ENCODE measurements at regions not wholly inside any gene's neighbourhood (a gene's known extent, or its start where the extent isn't known, plus 50 kb on each side); places are given as distances from the start of the nearest gene placed in this dataset.

DNA sequence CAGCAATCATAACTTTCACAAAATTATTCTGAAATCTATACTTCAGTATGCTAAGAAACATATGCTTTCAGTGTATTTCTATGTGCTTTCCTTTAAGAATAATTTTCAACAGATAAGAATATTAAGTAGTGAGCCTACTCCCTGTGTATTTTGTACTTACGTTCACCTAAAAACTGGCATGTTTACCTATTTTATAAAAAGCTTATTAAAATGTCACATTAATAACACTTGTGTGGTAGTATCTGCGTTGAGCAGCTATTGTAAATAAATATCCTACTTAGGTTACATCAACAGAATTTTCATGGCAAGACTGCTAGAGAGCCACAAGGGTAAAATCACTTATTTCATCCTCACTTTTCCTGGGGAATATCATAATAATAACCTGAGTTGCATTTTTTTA is 113.4 kb upstream of the SLITRK5 start:
- TF ChIP-seq, protein P1, sequence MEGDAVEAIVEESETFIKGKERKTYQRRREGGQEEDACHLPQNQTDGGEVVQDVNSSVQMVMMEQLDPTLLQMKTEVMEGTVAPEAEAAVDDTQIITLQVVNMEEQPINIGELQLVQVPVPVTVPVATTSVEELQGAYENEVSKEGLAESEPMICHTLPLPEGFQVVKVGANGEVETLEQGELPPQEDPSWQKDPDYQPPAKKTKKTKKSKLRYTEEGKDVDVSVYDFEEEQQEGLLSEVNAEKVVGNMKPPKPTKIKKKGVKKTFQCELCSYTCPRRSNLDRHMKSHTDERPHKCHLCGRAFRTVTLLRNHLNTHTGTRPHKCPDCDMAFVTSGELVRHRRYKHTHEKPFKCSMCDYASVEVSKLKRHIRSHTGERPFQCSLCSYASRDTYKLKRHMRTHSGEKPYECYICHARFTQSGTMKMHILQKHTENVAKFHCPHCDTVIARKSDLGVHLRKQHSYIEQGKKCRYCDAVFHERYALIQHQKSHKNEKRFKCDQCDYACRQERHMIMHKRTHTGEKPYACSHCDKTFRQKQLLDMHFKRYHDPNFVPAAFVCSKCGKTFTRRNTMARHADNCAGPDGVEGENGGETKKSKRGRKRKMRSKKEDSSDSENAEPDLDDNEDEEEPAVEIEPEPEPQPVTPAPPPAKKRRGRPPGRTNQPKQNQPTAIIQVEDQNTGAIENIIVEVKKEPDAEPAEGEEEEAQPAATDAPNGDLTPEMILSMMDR (IDR thresholded peaks at IDR 0.05; ENCODE audit: low read length) = no peak
- no peak for TF ChIP-seq EZH2 (IDR thresholded peaks at IDR 0.05; ENCODE audit: borderline replicate concordance, low read length)

Measured in OCI-LY1 (cell line).